ENCODE measurements at regions not wholly inside any gene's neighbourhood (a gene's known extent, or its start where the extent isn't known, plus 50 kb on each side); places are given as distances from the start of the nearest gene placed in this dataset.

DNA sequence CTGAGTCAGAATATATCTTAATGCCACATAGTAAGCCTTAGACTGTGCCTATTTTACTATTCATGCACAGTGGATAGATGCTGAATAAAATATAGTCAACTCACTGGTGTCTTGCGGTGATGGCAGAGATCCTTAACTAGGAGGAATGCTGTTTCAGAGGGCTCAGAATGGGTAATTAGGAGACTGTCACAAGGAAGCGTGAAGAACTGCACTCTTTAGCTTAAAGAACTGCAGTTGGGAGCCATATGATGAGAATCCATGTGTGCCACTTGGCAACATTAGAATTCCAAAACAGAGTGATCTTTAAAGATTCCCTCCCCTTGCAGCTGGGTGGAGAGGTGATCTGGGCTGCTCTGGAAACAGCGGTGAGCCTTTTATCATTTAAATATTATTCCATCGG is 357.6 kb downstream of the MCTP2 start:
- H4K20me1 ChIP-seq (ENCODE audit: insufficient read depth, low read length): peaks cover 9% of the 10 kb centered on the region; the same call in 1 of the 2 replicates

DNA sequence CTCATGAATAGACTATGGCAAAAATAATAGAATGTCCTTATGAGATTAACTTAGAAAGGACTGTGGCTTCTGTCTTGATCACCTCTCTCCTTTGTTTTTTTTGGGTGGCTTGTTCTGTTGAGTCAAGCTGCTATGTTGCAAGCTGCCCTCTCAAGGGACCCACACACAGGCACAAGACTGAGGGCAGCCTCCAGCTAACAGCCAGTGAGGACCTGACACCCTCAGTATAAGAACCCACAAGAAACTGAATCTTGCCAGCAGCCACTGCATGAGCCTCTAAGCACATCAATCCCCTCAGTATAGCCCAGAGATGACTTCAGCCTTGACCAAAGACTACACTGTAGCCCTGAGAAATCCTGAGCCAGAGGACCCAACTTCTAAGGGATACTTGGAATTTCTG is 361.1 kb downstream of the MCTP2 start:
- no peak overlapping the region for H3K9ac ChIP-seq (ENCODE audit: low read length)
- H3K27me3 ChIP-seq (ENCODE audit: low read depth, low read length): peaks cover 22% of the 10 kb centered on the region
- no peak overlapping the region for H3K27ac ChIP-seq (ENCODE audit: low read length)
- no peak for TF ChIP-seq EZH2phosphoT487 (IDR thresholded peaks at IDR 0.05; ENCODE audit: low read depth)
- TF ChIP-seq, protein P1, sequence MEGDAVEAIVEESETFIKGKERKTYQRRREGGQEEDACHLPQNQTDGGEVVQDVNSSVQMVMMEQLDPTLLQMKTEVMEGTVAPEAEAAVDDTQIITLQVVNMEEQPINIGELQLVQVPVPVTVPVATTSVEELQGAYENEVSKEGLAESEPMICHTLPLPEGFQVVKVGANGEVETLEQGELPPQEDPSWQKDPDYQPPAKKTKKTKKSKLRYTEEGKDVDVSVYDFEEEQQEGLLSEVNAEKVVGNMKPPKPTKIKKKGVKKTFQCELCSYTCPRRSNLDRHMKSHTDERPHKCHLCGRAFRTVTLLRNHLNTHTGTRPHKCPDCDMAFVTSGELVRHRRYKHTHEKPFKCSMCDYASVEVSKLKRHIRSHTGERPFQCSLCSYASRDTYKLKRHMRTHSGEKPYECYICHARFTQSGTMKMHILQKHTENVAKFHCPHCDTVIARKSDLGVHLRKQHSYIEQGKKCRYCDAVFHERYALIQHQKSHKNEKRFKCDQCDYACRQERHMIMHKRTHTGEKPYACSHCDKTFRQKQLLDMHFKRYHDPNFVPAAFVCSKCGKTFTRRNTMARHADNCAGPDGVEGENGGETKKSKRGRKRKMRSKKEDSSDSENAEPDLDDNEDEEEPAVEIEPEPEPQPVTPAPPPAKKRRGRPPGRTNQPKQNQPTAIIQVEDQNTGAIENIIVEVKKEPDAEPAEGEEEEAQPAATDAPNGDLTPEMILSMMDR (IDR thresholded peaks at IDR 0.05; ENCODE audit: low read depth, low read length): no peak
- no peaks in the 10 kb centered on the region for H3K9me3 ChIP-seq (ENCODE audit: insufficient read depth, low read length)
- H3K4me3 ChIP-seq (ENCODE audit: low read length): no peak overlapping the region
- H3K36me3 ChIP-seq (replicated peaks; ENCODE audit: low read depth, low read length): no peaks in the 10 kb centered on the region
- H3K4me1 ChIP-seq (ENCODE audit: low read length): no peaks in the 10 kb centered on the region
- 0 out of 2 replicates have a peak, but pooled peaks cover 3% of the 10 kb centered on the region for H4K20me1 ChIP-seq (ENCODE audit: insufficient read depth, low read length)
- H3K4me2 ChIP-seq (ENCODE audit: low read length): no peak overlapping the region
- H3K79me2 ChIP-seq (ENCODE audit: low read length): no peaks in the 10 kb centered on the region
- H2AFZ ChIP-seq (ENCODE audit: low read depth, low read length): no peak overlapping the region

More for the DNA sequence above, 357.6 kb downstream of the MCTP2 start:
- Histone ChIP-seq H3K27me3 (ENCODE audit: low read depth, low read length) (peaks cover 31% of the 10 kb centered on the region), H3K4me3 (ENCODE audit: low read length) (no peak overlapping the region), H3K27ac (ENCODE audit: low read length) (no peak overlapping the region), H2AFZ (ENCODE audit: low read depth, low read length) (no peak overlapping the region), H3K9ac (ENCODE audit: low read length) (no peak overlapping the region), H3K79me2 (ENCODE audit: low read length) (no peaks in the 10 kb centered on the region), H3K9me3 (ENCODE audit: insufficient read depth, low read length) (no peaks in the 10 kb centered on the region), H3K4me2 (ENCODE audit: low read length) (no peak overlapping the region), H3K36me3 (replicated peaks; ENCODE audit: low read depth, low read length) (no peaks in the 10 kb centered on the region), H3K4me1 (ENCODE audit: low read length) (peaks cover 19% of the 10 kb centered on the region)
- TF ChIP-seq, protein P1 (IDR thresholded peaks at IDR 0.05; ENCODE audit: low read depth, low read length): no peak
- no peak for TF ChIP-seq EZH2phosphoT487 (IDR thresholded peaks at IDR 0.05; ENCODE audit: low read depth)

DNA sequence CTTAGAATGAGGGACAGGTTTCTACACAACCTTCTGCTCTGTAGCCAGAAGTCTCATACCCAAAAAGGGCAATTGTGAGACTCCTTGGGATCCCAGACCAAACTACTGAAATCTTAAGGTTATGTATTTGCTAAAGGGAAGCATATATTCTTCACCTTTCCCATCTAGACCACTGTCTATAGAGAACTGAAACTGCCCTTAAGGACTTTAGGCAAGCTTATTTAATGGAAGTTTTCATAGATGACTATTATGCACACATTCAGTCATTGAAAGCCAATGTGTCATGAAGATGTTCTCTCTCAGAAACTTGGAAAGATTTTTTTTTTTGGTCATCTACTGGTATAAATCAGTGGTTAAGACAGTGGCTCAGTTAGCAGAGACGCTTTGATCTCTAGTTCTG is 365.3 kb downstream of the MCTP2 start:
- Histone ChIP-seq H3K4me3 (ENCODE audit: low read length) (no peak overlapping the region), H3K4me2 (ENCODE audit: low read length) (no peak overlapping the region), H3K36me3 (replicated peaks; ENCODE audit: low read depth, low read length) (no peaks in the 10 kb centered on the region), H3K9me3 (ENCODE audit: insufficient read depth, low read length) (no peaks in the 10 kb centered on the region), H3K9ac (ENCODE audit: low read length) (no peak overlapping the region), H3K27ac (ENCODE audit: low read length) (no peak overlapping the region), H3K27me3 (ENCODE audit: low read depth, low read length) (peaks cover 15% of the 10 kb centered on the region), H2AFZ (ENCODE audit: low read depth, low read length) (no peak overlapping the region), H4K20me1 (ENCODE audit: insufficient read depth, low read length) (0 out of 2 replicates have a peak, but pooled peaks cover 3% of the 10 kb centered on the region), H3K79me2 (ENCODE audit: low read length) (no peaks in the 10 kb centered on the region), H3K4me1 (ENCODE audit: low read length) (no peaks in the 10 kb centered on the region)
- TF ChIP-seq, protein P1 (IDR thresholded peaks at IDR 0.05; ENCODE audit: low read depth, low read length): no peak
- no peak for TF ChIP-seq EZH2phosphoT487 (IDR thresholded peaks at IDR 0.05; ENCODE audit: low read depth)

DNA sequence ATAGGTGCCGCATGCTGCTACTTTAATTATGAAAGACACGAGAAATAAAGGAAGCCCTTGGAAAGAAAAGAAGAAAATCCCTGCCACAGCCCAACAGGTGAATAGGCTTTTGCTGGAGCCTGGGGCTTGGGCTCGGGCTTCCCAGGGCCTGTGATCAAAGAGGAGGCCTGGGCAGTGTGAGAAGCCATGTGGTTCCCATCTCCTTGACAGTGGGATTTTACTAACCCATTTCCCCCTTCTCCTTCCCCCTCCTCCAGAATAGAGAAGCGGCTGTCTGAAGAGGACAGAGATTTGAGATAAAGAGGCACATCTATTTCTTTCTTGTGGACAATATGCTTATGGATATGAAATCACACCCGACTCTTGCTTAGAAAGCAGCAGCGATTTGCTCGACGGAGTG is 369.1 kb downstream of the MCTP2 start:
- no peak overlapping the region for H2AFZ ChIP-seq (ENCODE audit: low read depth, low read length)
- H4K20me1 ChIP-seq (ENCODE audit: insufficient read depth, low read length): no peaks in the 10 kb centered on the region
- no peaks in the 10 kb centered on the region for H3K9me3 ChIP-seq (ENCODE audit: insufficient read depth, low read length)
- H3K27me3 ChIP-seq (ENCODE audit: low read depth, low read length): peaks cover 6% of the 10 kb centered on the region; the same call in 1 of the 2 replicates
- H3K27ac ChIP-seq (ENCODE audit: low read length): no peak overlapping the region
- H3K4me2 ChIP-seq (ENCODE audit: low read length): no peak overlapping the region
- TF ChIP-seq, protein P1 (IDR thresholded peaks at IDR 0.05; ENCODE audit: low read depth, low read length): no peak
- TF ChIP-seq EZH2phosphoT487 (IDR thresholded peaks at IDR 0.05; ENCODE audit: low read depth): no peak
- no peaks in the 10 kb centered on the region for H3K79me2 ChIP-seq (ENCODE audit: low read length)
- H3K4me1 ChIP-seq (ENCODE audit: low read length): no peaks in the 10 kb centered on the region
- no peaks in the 10 kb centered on the region for H3K36me3 ChIP-seq (replicated peaks; ENCODE audit: low read depth, low read length)
- no peak overlapping the region for H3K9ac ChIP-seq (ENCODE audit: low read length)
- no peak overlapping the region for H3K4me3 ChIP-seq (ENCODE audit: low read length)

Measured in OCI-LY3 (cell line).